D341Med (cell line): ENCODE measurements at regions not wholly inside any gene's neighbourhood (a gene's known extent, or its start where the extent isn't known, plus 50 kb on each side); places are given as distances from the start of the nearest gene placed in this dataset.
"Not testable (repeated sequence)": the region's sequence is repeated elsewhere in the genome, so short reads cannot be mapped to it uniquely, and the experiment has no call there.

Experiments
- DNase-seq: peaks from one replicate; pipeline ENCODE4 v3.0.0; 2012; ENCODE audit warnings: low spot score

DNA sequence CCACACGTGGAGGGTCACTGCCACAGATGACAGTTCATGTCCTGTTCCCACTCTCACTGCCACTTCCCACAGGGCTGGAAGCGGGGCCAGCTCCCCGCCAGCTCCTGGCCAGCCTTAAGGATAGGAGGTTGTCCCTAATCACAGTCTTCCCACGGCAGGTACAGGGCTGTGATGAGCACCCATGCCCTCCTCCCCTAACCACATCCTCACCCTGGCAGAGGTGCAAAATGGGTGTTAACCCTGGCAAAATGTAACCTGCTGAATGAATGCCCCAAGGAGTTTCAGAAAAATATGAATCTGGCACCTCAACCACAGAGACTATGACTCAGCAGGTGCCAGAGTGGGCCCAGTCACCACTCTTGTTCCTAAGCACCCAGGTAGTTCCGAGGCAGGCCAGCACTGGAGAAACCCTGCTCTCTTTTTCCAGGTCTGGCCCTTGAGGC lies 185.1 kb upstream of the TPM1 start:
- no peak for DNase-seq

DNA sequence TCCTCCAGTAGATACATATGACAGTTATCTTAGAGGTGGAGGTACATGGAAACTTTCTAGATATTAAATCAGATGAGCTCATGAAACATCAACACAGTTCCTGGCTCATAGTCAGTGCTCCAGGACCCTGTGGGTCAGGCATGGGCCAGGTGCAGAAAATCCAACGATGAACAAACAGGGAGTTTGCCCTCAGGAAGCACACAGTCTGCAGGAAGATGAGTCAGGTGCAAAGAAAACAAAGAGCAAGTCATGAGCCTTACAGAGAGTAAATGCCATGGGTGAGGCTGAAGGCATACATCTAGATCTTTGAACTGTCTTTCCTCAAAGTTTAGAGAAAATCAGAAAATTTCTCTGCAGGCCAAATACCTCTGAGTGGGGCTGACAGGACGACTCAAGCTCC lies 184.2 kb upstream of the TPM1 start:
- DNase-seq: no peak

DNA sequence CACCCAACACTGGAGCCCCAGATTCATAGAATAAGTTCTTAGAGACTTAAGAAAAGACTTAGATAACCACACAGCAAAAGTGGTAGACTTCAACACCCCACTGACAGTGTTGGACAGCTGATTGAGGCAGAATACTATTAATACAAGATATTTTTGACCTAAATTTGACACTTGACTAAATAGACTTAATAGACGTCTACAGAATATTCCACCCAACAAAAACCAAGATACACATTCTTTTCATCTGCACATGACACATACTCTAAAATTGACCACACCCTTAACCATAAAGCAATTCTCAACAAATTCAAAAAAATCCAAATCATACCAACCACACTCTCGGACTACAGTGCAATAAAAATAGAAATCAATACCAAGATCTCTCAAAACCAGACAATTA lies 179.8 kb upstream of the TPM1 start:
- DNase-seq: no peak

DNA sequence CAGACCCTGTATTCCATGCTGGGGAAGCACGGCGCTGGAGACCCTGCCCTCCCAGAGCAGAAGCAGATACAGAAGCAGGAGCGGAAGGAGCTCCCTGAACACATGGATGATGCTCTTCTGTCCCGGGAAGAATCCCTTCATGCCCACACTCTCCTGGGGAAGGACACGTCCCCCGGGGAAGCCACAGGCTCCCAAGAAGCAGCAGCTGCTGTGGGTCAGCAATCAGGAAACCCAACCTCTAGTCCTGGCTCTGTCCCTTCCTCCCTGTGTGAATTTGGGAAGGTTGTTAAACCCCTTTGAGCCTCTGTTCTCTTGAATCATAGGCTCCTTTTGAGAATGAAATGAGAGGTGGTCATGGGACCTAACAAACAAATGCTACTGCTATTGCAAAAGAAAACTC lies 176.2 kb upstream of the TPM1 start:
- DNase-seq: no peak

DNA sequence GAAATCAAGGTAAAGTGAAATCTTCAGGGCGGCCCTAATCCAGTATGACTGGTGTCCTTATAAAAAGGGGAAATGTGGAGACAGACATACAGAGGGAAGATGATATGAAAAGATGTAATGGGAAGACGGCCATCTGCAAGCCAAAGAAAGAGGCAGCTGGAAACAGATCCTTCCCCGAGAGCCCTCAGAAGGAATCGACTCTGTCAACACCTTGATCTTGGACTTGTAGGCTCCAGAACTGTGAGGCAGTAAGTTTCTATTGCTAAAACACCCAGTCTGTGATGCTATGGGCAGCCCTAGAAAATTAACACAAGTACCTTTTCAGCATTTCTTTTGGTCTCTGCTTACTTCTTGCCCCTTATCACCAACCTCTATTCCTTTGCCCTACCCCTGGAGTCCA lies 174.7 kb upstream of the TPM1 start:
- DNase-seq: no peak

DNA sequence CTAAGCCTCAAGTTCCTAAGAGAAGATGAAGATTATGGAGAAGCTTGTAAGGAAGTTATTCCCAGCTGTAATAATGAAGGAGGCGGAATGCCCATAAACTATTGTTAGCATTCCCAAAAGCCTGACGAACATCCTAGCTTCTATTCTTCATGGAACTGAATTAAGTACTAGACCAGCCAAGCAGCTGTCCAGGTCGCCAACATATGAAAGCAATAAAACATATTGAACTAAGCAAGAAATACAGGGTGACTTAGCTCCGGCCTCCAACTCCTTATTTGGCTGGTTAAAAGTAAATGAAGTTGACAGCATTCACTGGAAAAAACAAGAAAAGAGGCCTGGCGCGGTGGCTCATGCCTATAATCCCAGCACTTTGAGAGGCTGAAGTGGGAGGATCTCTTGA lies 174.0 kb upstream of the TPM1 start:
- no peak for DNase-seq

DNA sequence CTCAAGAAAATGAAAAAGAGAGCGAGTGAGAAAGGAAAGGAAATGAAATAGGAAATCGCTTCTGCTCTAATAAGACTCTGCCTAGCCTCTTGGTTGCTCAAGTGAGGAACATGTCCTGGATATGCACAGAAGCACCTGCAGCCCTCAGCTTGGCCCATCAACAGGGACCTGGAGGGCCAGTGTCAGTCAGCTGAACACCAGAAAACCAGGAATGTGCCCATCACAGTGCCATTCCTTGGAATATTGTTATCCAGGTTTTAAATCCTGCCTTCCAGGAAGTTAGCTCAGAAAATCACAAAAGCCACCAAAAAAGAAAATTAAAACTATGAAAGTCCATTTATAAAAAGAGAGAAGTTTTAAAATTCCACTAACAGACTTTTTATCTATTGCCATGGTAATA lies 173.4 kb upstream of the TPM1 start:
- DNase-seq: no peak

DNA sequence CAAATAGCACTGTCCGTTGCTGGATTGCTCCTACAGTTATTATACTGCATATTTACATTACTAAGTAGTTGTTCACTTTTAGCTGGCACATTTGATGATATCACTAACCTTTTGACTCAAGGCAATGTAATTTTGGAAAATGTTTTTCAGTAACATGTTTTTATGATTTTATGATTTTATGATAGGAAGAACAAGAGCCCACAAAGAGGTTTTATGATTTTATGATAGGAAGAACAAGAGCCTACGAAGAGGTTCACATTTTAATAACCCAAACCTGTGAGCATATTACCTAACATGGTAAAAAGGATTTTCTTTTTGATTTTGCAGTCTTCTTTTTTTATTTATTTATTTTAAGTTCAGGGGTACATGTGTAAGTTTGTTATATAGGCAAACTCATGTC lies 172.3 kb upstream of the TPM1 start:
- DNase-seq: no peak

DNA sequence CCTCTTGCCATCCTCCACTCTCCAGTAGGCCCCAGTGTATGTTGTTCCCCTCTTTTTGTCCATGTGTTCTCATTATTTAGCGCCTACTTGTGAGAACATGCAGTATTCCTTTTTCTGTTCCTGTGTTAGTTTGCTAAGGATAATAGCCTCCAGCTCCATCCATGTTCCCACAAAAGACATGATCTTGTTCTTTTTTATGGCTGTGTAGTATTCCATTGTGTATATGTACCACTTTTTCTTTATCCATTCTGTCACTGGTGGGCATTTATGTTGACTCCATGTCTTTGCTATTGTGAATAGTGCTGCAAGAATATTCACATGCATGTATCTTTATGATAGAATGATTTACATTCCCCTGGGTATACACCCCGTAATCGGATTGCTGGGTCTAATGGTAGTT lies 171.8 kb upstream of the TPM1 start:
- not testable (repeated sequence) for DNase-seq

DNA sequence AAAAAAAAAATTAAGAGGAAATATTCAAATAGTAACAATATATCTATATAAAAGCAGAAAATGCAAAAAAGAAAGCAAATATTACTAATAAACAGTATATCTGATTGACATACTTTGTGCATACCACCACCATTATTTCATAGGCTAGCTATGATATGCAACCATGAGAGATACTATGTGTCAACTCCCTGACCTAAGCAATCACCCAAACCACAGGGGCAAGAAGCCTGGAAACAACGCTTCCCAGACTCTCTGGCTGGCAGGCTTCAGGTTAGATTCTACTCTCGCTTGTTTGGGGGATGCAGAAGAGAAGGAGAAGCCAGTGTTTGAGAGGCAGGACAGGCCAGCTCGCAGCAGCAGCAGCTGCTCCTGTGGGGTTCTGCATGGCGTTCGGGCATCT lies 169.3 kb upstream of the TPM1 start:
- DNase-seq: no peak

DNA sequence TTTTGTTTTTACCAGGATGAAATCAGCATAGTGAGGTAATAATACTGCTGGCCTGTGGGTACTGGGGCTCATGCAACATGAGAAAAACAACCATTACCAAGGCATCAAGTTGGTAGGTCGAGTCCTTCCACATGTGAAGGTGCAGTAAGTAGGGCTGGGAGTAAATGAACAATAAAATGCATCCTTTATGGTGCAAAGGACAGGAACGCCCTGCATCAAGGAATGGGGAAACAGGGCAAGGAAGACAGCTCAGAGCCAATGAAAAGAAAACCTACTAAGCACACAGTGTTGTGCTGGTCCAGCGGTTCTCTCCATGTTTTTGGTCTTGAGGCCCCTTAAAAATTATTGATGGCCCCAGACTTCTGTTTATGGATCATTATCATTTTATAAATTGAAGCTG lies 168.5 kb upstream of the TPM1 start:
- no peak for DNase-seq

DNA sequence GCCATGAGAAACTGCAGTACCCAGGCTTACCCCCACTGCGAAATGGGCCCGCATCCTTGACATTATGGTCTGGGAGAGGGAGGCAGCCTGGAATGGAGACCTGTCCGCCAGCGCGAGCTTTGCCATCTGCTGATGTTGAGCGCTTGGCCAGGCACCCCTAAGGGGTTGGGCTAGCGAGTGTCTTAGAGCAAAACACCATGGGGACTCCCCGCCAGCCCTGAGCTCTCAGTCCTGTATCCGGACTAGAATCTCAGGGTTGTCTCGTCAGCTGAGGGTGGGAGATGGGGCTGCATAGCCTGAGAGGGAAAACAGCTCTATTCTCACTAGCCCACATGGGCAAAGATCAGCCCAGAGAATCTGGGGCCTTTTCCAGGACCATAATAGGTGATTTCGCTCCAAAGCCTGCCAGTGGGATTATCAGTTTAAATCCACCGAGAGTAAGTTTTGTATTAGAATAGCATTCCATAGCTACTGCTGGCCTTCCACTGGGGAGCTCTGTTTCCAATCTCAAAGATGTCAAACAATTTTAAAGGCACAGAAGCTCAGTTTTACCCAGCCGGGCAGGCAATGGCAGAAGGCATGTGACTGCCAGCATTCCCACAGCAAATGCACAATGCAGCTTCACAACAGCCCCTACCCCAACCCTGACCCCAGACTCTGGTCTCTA lies 167.5 kb upstream of the TPM1 start:
- DNase-seq: no peak

DNA sequence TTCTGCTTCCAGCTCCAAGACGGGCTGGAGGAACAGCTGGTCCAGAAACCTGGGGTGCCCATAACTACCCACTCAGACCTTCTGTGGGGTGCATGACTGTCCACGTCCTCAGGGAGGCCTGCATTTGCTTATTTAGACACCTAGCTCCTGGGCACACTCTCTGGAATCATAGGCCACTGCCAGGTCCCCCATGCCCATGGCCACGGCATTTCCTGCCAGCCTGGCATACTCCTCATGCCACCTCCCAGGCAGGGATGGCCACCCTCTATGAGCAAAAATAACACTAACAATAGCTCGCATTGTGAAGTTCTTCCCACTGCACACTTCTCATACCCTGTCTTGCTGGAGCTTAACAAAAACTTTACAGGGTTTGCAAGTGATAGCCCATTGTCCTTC lies 166.9 kb upstream of the TPM1 start:
- DNase-seq: no peak

DNA sequence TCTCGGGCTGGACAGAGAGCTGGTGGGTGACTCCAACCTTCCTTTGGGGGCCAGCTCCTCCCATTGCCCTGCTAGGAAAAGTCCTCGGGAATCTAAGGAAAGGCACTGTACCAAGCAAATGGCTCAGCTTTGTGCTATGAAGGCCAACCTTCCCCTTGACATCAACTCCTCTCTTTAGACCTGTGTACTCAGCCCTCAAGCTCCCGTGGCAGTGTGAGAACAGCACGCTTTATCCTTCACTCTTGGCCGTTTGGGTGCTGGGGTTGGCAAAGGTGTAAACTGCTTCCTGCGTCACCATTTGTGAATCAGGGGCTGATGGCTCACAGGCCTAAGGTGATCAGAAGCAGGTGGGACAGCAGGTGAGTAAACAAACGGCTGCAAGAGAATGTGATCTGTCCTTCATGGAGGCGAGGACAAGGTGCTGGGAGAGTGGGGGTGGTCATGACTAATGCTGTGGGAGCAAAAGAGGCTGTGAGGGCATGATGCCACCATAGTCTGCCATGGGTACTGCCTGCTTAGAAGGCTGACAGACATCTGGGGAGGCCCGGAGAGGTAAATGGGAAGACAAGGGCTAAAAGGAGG lies 165.2 kb upstream of the TPM1 start:
- DNase-seq: no peak

DNA sequence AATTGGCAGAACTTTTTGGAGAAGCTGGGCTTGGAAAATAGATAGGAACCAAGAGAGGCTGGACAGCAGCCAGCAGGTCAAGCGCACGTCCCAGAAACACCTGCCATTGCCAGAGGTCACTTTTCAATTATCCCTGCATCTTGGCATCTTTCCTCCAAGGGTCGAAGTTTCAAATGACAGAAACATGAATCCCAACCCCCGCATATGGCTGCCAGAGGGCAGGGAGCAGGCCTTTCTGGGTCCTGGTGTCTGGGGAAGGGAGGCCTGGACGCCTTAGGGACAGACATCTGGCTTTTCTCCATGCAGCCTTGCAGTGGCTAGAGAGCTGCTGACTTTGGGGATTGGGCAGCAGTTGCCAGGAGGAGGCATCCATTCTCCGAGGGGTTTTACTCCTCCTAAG lies 164.5 kb upstream of the TPM1 start:
- DNase-seq: no peak

DNA sequence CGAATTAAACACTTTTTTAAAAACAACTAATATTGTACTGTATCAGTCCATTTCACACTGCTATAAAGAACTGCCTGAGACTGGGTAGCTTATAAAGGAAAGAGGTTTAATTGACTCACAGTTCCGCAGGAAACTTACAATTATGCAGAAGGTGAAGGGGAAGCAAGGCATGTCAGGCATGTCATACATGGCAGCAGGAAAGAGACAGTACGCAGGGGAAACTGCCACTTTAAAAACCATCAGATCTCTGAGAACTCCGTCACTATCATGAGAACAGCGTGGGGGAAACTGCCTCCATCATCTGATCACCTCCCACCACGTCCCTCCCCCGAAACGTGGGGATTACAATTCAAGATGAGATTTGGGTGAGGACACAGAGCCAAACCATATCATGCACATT lies 162.8 kb upstream of the TPM1 start:
- no peak for DNase-seq

DNA sequence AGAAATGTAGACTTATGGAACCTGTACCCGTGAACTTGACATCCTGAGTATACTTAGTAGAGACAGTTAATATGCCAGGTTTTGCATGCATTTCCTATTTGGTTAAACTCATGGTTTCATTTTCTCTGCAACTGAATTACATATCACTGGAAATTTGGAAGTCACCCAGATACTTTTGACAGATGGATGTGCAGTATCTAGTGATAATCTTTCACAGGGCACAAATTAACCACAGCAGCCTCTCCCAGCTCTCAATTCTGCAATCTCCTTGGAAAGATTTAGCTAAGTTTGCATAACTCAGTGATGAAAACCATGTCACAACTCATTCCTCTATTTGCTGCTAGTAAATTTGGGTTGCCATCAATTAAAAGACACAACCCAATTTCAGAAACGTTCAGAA lies 162.3 kb upstream of the TPM1 start:
- no peak for DNase-seq

DNA sequence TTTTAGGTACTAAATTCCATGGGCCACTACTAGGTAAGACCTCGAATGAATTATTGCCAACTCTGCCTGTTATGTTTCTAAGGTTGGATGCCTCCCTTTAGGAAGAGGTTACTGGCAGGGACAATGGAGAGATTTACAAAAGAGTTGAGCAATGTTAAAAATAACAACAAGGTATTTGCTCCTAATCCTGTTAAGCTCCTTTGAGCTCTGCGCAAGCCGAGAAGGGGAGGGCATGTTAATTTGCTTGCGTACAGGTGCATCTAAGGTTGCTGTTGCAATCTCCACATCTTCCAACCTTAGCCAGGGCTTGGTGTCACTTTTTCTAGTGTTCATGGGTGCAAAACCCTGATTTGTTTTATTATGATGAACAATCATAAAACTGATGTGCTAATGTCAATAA lies 161.5 kb upstream of the TPM1 start:
- no peak for DNase-seq

DNA sequence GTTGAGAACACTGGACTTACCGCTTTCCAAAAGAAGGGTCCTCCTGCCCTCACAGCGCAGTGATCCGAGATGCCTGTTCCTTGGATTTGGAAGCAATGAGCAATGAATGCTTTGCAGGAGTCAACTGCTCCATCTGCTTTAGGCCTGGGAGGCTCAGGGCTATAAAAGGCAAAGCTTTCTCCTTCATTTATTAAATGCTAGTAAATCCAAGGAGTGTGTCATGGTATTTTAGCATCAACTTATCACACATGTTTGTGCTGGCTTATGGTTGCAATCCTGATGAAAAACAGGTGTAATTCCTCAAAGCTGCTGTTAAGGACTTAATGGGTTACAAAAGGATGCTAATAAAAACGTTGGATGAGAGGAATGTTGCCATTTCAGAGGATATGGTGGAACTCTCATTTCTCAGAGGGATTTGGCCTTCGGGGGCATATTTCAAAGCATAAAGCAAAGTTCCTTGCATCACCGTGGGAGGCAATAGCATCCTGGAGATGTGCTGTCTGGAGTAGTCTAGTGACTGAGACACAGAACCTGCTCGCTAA lies 158.5 kb upstream of the TPM1 start:
- no peak for DNase-seq

DNA sequence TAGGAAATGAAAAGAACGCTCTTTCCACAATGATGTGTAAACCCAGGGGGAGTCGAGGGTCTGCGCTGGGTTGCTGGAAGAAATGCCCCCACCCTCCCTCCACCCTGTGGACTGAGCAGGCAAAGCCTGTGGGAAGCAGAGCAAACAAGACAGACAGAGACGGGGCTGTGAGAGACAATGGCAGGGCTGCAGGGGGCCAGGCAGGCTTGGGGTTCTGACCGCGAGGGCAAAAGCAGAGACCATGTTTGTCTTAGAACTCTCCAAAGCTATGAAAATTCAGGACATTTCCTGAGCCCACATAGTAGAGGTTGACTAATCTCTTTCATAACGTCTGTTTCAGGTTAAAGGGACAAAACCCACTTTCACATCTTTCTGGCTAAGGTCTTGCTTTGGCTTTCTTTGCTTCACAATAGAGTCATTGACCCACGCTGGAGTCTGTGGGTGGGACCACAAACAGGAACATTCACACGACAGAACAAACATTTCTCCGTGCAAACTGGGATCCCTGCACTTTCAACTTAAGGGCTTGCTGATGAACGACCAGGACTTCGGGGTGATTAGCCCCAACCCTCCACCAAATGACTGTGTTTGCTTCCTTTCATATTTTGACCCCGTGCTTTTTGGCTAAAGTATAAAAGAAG lies 156.0 kb upstream of the TPM1 start:
- no peak for DNase-seq

DNA sequence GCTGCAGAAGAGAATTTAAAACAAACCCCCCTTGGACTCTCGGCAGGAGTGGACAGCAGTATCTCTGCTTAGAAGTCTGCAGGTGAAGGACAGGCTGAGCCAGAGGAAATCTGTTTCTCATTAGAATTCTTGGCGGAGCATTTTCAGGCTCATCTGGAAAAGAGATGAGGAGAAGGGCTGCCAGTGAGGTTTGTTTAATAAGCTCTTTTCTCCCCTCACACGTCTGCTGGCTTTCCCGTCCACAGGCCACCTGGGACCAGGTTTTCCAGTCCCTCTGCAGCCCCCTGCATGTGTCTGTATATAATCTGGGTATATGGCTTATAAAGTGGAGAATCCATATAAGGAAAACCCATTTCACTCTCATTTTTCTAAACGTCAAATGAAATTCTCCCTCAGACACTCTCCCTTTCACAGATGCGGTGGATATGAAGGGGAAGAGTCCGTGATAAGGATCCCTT lies 155.4 kb upstream of the TPM1 start:
- no peak for DNase-seq

DNA sequence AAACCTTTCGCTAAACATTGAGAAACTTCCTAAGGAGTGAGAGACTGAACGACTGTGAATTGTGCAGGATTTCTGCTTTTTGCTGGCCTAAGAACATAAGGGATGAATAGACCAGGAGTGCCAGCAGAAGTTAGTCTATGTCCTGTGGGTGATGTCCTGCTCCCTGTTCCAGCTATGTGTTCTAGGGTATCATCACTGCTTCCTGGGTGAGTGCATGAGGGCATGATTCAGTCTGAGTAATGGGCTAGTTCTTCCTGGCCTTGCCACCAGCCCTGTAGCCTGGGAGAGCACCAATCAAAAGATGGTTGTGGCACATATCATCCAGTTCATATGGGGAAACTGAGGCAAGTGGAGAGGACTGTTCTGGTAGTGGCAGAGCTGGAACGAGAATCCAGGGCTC lies 153.9 kb upstream of the TPM1 start:
- DNase-seq: no peak

DNA sequence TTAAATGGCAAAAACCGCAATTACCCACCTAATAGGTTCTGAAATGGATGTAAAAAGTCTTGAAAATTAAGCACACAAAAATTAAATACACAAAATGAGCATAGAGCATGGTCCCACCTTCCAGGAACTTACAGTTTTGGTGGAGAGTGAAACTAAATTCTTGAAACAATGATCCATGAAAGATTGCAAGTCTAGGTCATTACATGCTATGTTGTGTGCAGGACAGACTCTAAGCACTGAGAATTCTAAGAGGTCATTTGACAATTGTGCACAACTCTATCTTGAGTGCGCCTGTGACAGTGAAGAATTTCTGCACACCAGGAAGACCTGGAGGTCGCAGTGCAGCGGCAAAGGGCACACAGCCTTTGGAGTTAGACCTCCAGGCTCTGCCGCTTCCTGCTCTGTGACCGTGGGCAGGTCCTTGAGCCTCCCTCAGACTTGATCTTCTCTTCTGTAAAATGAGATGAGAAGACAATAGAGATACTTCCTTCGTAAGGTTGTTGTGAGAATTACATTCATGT lies 153.3 kb upstream of the TPM1 start:
- no peak for DNase-seq
